CD14-positive monocyte (primary cell): ENCODE measurements at regions not wholly inside any gene's neighbourhood (a gene's known extent, or its start where the extent isn't known, plus 50 kb on each side); places are given as distances from the start of the nearest gene placed in this dataset.

Source experiments
- DNase-seq, 3 donors: peaks; one replicate each; pipeline ENCODE4 v3.0.0-alpha.2; 2011 to 2022
- H2AFZ ChIP-seq: 2 replicates; pipeline ENCODE4 v1.6.0; 2012; ENCODE audit warnings: mild to moderate bottlenecking, low read depth, low read length, inconsistent platforms; ENCODE audit not compliant: insufficient read depth, poor library complexity, severe bottlenecking
- H3K27ac ChIP-seq, 2 donors: 1 replicate in 1 of 2; 2 replicates in 1 of 2; pipeline ENCODE4 v1.5.1; 2012 to 2013; ENCODE audit warnings: low read length in 2 of 2, control low read depth in 1 of 2, inconsistent platforms in 1 of 2, low read depth in 1 of 2, mild to moderate bottlenecking in 1 of 2
- H3K27me3 ChIP-seq, 2 donors: one replicate each; pipeline versions ENCODE4 v1.6.0 to v1.6.1; 2011 to 2013; ENCODE audit warnings: low read length in 2 of 2; ENCODE audit not compliant: control insufficient read depth in 2 of 2, insufficient read depth in 2 of 2
- H3K36me3 ChIP-seq, 2 donors: replicated peaks in 1 of 2; 1 replicate in 1 of 2; 2 replicates in 1 of 2; pipeline versions ENCODE4 v1.5.1 to v1.6.1; 2012 to 2013; ENCODE audit warnings: low read length in 2 of 2, control low read depth in 1 of 2, inconsistent platforms in 1 of 2, mild to moderate bottlenecking in 1 of 2; ENCODE audit not compliant: insufficient read depth in 2 of 2, control insufficient read depth in 1 of 2
- H3K4me1 ChIP-seq, 2 donors: 1 replicate in 1 of 2; 2 replicates in 1 of 2; pipeline versions ENCODE4 v1.5.1 to v1.6.1; 2012 to 2013; ENCODE audit warnings: low read length in 2 of 2, control low read depth in 1 of 2, inconsistent platforms in 1 of 2, mild to moderate bottlenecking in 1 of 2, moderate library complexity in 1 of 2; ENCODE audit not compliant: insufficient read depth in 2 of 2, control insufficient read depth in 1 of 2
- H3K4me2 ChIP-seq: replicated peaks from 2 replicates; pipeline ENCODE3; 2012; ENCODE audit warnings: low read length, moderate library complexity, mild to moderate bottlenecking; ENCODE audit not compliant: poor library complexity, severe bottlenecking; ENCODE audit errors: extremely low read depth
- H3K4me3 ChIP-seq, 3 experiments: fragments of 200-600 bp in 1 of 3; sonication (generic) in 1 of 3; replicated peaks in 1 of 3; 1 replicate in 2 of 3; 2 replicates in 1 of 3; pipeline ENCODE4 v1.5.1; 2011 to 2013; ENCODE audit warnings: low read length in 3 of 3, mild to moderate bottlenecking in 3 of 3, control low read depth in 2 of 3, low read depth in 2 of 3, inconsistent platforms in 1 of 3, moderate library complexity in 1 of 3
- H3K79me2 ChIP-seq: 2 replicates; pipeline ENCODE4 v1.6.0; 2012; ENCODE audit warnings: mild to moderate bottlenecking, control low read depth, inconsistent platforms, low read length, moderate library complexity; ENCODE audit not compliant: insufficient read depth
- H3K9ac ChIP-seq: 2 replicates; pipeline ENCODE4 v1.6.0; 2017; ENCODE audit warnings: low read length, mild to moderate bottlenecking; ENCODE audit not compliant: insufficient read depth, poor library complexity, severe bottlenecking
- H3K9me3 ChIP-seq, 2 donors: replicated peaks in 1 of 2; 1 replicate in 1 of 2; 2 replicates in 1 of 2; pipeline versions ENCODE4 v1.5.1 to v1.6.1; 2012 to 2013; ENCODE audit warnings: low read length in 2 of 2, control low read depth in 1 of 2; ENCODE audit not compliant: control insufficient read depth in 1 of 2, insufficient read depth in 1 of 2
- H4K20me1 ChIP-seq: 2 replicates; pipeline ENCODE4 v1.6.0; 2012; ENCODE audit warnings: mild to moderate bottlenecking, low read length, control low read depth, moderate library complexity; ENCODE audit not compliant: insufficient read depth
- H3K27ac Mint-ChIP-seq, 7 donors: one replicate each; pipeline ENCODE4 v1.8.0; 2020; ENCODE audit warnings: mild to moderate bottlenecking in 7 of 7, mixed read lengths in 7 of 7, moderate library complexity in 6 of 7, inconsistent platforms in 2 of 7
- H3K27me3 Mint-ChIP-seq, 3 donors: one replicate each; pipeline ENCODE4 v1.8.0; 2021 to 2022; ENCODE audit warnings: low read depth in 3 of 3, mild to moderate bottlenecking in 3 of 3, mixed read lengths in 3 of 3, moderate library complexity in 3 of 3, inconsistent platforms in 1 of 3
- H3K36me3 Mint-ChIP-seq, 2 donors: one replicate each; pipeline ENCODE4 v1.8.0; 2020; ENCODE audit warnings: mixed read lengths in 2 of 2, inconsistent platforms in 1 of 2, mild to moderate bottlenecking in 1 of 2
- H3K4me1 Mint-ChIP-seq: one replicate; pipeline ENCODE4 v1.8.0; 2020; ENCODE audit warnings: mild to moderate bottlenecking, mixed read lengths
- H3K4me3 Mint-ChIP-seq, 2 donors: one replicate each; pipeline ENCODE4 v1.8.0; 2020; ENCODE audit warnings: mild to moderate bottlenecking in 2 of 2, mixed read lengths in 2 of 2, moderate library complexity in 1 of 2
- H3K9me3 Mint-ChIP-seq, 7 donors: one replicate each; pipeline ENCODE4 v1.8.0; 2020 to 2022; ENCODE audit warnings: mixed read lengths in 7 of 7, mild to moderate bottlenecking in 6 of 7, moderate library complexity in 6 of 7, inconsistent platforms in 2 of 7
- CTCF ChIP-seq: fragments of 200-600 bp; IDR thresholded peaks from one replicate; pipeline ENCODE4 v1.8.0; 2022; ENCODE audit warnings: antibody characterized with exemption, mild to moderate bottlenecking
- WGBS: methylation state at CpG from one replicate; pipeline ENCODE4 v1.1.5; 2013; ENCODE audit warnings: missing lambda C conversion rate; ENCODE audit not compliant: insufficient coverage; 5-methylcytosine and 5-hydroxymethylcytosine counted together
- intact Hi-C, 2 donors: fragments of 100-400 bp; cut with micrococcal nuclease; formaldehyde crosslinking; loops; one replicate each; pipeline versions ENCODE4 v1.15.0 to v1.15.1; 2023

- Histone ChIP-seq H3K4me1 (peaks cover 11 to 16% of the 10 kb centered on the region in 2 donors), H3K9me3 (no peaks in the 10 kb centered on the region), H3K36me3 (no peaks in the 10 kb centered on the region), H3K4me2 (no peak overlapping the region), H2AFZ (no peak overlapping the region), H3K27ac (no peak overlapping the region), H3K79me2 (no peaks in the 10 kb centered on the region), H4K20me1 (no peaks in the 10 kb centered on the region), H3K4me3 (no peak overlapping the region), H3K27me3 (peaks cover 0 to 5% of the 10 kb centered on the region in 2 donors), H3K9ac (no peak overlapping the region)
- Mint-ChIP-seq H3K36me3 (no peaks in the 10 kb centered on the region), H3K4me3 (no peak overlapping the region), H3K9me3 (peaks cover 0 to 2% (median 0%) of the 10 kb centered on the region in 7 donors), H3K4me1 (peaks cover 10% of the 10 kb centered on the region), H3K27me3 (peaks cover 1 to 10% (median 6%) of the 10 kb centered on the region in 3 donors), H3K27ac (no peak overlapping the region)
- WGBS = 89% methylated on average over 1 of the region's 1 CpG
- intact Hi-C loops = no loop called here
- no peak for TF ChIP-seq CTCF
- DNase-seq = no peak
Observed at GRCh38 chr15:70311821-70312220, 214.1 kb upstream of the TLE3 start.

- 100% methylated on average over 2 of the region's 4 CpGs for WGBS
Observed at GRCh38 chr15:70309716-70310115, 212.0 kb upstream of the TLE3 start.

More at GRCh38 chr15:70309716-70310115, 212.0 kb upstream of the TLE3 start:
- H3K36me3 Mint-ChIP-seq = no peaks in the 10 kb centered on the region
- peaks cover 0 to 5% (median 0%) of the 10 kb centered on the region in 7 donors for H3K9me3 Mint-ChIP-seq
- H3K4me1 Mint-ChIP-seq = peaks cover 10% of the 10 kb centered on the region
- no peak overlapping the region for H3K27ac ChIP-seq
- peak overlapping the region in 1 of 7 donors; percentile 11 for H3K27ac Mint-ChIP-seq
- no peaks in the 10 kb centered on the region for H3K36me3 ChIP-seq
- no peak overlapping the region for H3K4me2 ChIP-seq
- no peaks in the 10 kb centered on the region for H3K9me3 ChIP-seq
- no peak for TF ChIP-seq CTCF
- no peak overlapping the region for H3K9ac ChIP-seq
- H2AFZ ChIP-seq = no peak overlapping the region
- H3K79me2 ChIP-seq = no peaks in the 10 kb centered on the region
- no peak for DNase-seq
- H3K4me1 ChIP-seq = peaks cover 11 to 16% of the 10 kb centered on the region in 2 donors
- no peak overlapping the region for H3K4me3 ChIP-seq
- peak overlapping the region in 1 of 2 donors; percentile 37 for H3K4me3 Mint-ChIP-seq
- peaks cover 0 to 8% (median 6%) of the 10 kb centered on the region in 3 donors for H3K27me3 Mint-ChIP-seq
- intact Hi-C loops = loop anchor here (5.0 kb wide), 1 partner anchor 37 kb away; no protein-coding TSS in a partner anchor
- no peaks in the 10 kb centered on the region for H4K20me1 ChIP-seq
- H3K27me3 ChIP-seq = peaks cover 0 to 5% of the 10 kb centered on the region in 2 donors
